HG03196 (cell line): ENCODE measurements at regions not wholly inside any gene's neighbourhood (a gene's known extent, or its start where the extent isn't known, plus 50 kb on each side); places are given as distances from the start of the nearest gene placed in this dataset.
"Not testable (repeated sequence)": the region's sequence is repeated elsewhere in the genome, so short reads cannot be mapped to it uniquely, and the experiment has no call there.

ENCODE experiments used
- ATAC-seq: cut with Tn5 transposase; IDR thresholded peaks from one replicate; pipeline ENCODE4 v1.9.1; 2021; ENCODE audit not compliant: unreplicated experiment

- no peak for ATAC-seq
These were observed 457.2 kb downstream of the AEBP2 start for GRCh38 chr12:19896534-19896933.

- ATAC-seq = no peak
These were observed 458.7 kb downstream of the AEBP2 start for GRCh38 chr12:19897900-19898408.

GRCh38 chr12:19901841-19902240 lies 462.5 kb downstream of the AEBP2 start:
- no peak for ATAC-seq

- ATAC-seq = no peak
These were observed 463.5 kb upstream of the PDE3A start for GRCh38 chr12:19904819-19905218.

GRCh38 chr12:19908830-19909229 lies 459.5 kb upstream of the PDE3A start:
- no peak for ATAC-seq

- ATAC-seq = no peak
These were observed 458.9 kb upstream of the PDE3A start for GRCh38 chr12:19909418-19909817.

- ATAC-seq = no peak
These were observed 457.7 kb upstream of the PDE3A start for GRCh38 chr12:19910681-19911080.

- no peak for ATAC-seq
These were observed 455.3 kb upstream of the PDE3A start for GRCh38 chr12:19912991-19913390.

- ATAC-seq = no peak
These were observed 452.7 kb upstream of the PDE3A start for GRCh38 chr12:19915392-19916195.

- ATAC-seq = no peak
These were observed 452.1 kb upstream of the PDE3A start for GRCh38 chr12:19916196-19916753.

GRCh38 chr12:19916974-19917373 lies 451.4 kb upstream of the PDE3A start:
- no peak for ATAC-seq

GRCh38 chr12:19921716-19922115 lies 446.6 kb upstream of the PDE3A start:
- not testable (repeated sequence) for ATAC-seq

GRCh38 chr12:19922717-19923116 lies 445.6 kb upstream of the PDE3A start:
- ATAC-seq = no peak

GRCh38 chr12:19924360-19924759 lies 444.0 kb upstream of the PDE3A start:
- no peak for ATAC-seq

- ATAC-seq = no peak
These were observed 442.5 kb upstream of the PDE3A start for GRCh38 chr12:19925841-19926240.

- ATAC-seq = no peak
These were observed 442.1 kb upstream of the PDE3A start for GRCh38 chr12:19926266-19926665.

GRCh38 chr12:19927661-19928060 lies 440.7 kb upstream of the PDE3A start:
- no peak for ATAC-seq

- ATAC-seq = no peak
These were observed 435.9 kb upstream of the PDE3A start for GRCh38 chr12:19932413-19932812.

GRCh38 chr12:19933924-19934323 lies 434.4 kb upstream of the PDE3A start:
- ATAC-seq = no peak

GRCh38 chr12:19937161-19937560 lies 431.2 kb upstream of the PDE3A start:
- ATAC-seq = no peak

GRCh38 chr12:19938031-19938430 lies 430.3 kb upstream of the PDE3A start:
- no peak for ATAC-seq

GRCh38 chr12:19938491-19938890 lies 429.8 kb upstream of the PDE3A start:
- ATAC-seq = no peak

GRCh38 chr12:19940267-19940666 lies 428.1 kb upstream of the PDE3A start:
- no peak for ATAC-seq
